ENCODE measurements at regions not wholly inside any gene's neighbourhood (a gene's known extent, or its start where the extent isn't known, plus 50 kb on each side); places are given as distances from the start of the nearest gene placed in this dataset.

- TF ChIP-seq CTCF (conservative IDR thresholded peaks at IDR 0.05; ENCODE audit: low read length) (no peak), EZH2phosphoT487 (IDR thresholded peaks at IDR 0.05; ENCODE audit: borderline replicate concordance) (no peak)
Measured at GRCh38 chrX:5082705-5083104, 1146.0 kb downstream of the NLGN4X start.

All from Loucy (cell line).